GM12874 (cell line): ENCODE measurements at regions not wholly inside any gene's neighbourhood (a gene's known extent, or its start where the extent isn't known, plus 50 kb on each side); places are given as distances from the start of the nearest gene placed in this dataset.

Experiments used
- TF ChIP-seq, protein P1 (sequence below): IDR thresholded peaks from 2 replicates; pipeline ENCODE4 v1.5.1; 2011; ENCODE audit warnings: low read depth, mild to moderate bottlenecking, control low read depth, low read length, moderate library complexity; ENCODE audit not compliant: insufficient read depth

DNA sequence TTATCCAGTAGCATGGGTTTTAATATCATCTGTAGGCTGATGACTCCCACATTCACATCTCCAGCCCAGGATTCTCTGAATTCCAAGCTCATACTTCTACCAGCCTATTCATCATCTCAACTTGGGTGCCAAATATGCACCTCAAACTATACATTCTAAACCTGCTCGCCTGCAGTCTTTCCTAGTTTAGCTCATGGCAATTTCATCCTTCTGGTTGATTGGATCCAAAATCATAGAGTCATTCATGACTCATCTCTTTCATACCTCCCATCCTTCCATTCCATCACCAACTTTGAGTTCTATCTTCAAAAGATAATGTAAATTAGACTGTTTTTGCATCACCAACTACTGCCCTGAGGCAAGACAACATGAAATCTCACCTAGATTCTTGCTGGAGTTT is 99.7 kb upstream of the EGLN3 start:
- TF ChIP-seq, protein P1, sequence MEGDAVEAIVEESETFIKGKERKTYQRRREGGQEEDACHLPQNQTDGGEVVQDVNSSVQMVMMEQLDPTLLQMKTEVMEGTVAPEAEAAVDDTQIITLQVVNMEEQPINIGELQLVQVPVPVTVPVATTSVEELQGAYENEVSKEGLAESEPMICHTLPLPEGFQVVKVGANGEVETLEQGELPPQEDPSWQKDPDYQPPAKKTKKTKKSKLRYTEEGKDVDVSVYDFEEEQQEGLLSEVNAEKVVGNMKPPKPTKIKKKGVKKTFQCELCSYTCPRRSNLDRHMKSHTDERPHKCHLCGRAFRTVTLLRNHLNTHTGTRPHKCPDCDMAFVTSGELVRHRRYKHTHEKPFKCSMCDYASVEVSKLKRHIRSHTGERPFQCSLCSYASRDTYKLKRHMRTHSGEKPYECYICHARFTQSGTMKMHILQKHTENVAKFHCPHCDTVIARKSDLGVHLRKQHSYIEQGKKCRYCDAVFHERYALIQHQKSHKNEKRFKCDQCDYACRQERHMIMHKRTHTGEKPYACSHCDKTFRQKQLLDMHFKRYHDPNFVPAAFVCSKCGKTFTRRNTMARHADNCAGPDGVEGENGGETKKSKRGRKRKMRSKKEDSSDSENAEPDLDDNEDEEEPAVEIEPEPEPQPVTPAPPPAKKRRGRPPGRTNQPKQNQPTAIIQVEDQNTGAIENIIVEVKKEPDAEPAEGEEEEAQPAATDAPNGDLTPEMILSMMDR, result no peak

DNA sequence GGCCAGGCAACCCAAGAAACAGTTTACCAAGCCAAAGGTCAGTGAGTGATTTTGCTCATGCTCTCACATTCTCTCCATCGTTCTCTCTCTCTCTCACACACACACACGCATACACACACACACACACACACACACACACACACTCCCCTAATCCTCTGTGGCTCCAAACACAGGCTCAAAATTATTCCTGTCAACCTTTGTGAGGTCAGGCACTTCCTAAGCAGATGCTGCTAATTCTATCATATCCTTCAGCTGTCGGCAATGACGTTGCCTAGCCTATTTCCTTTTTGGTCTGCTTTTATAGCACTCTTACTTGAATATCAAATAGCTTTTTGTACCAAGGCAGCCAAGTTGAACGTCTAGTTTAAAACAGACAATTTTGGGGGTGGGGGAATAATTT is 98.9 kb upstream of the EGLN3 start:
- TF ChIP-seq, protein P1, result no peak

- TF ChIP-seq, protein P1, result no peak
Measured at GRCh38 chr14:34046799-34047520, 96.1 kb upstream of the EGLN3 start.

GRCh38 chr14:34044666-34045306 is 93.9 kb upstream of the EGLN3 start:
- TF ChIP-seq, protein P1, result no peak

- TF ChIP-seq, protein P1, result no peak
Measured at GRCh38 chr14:34044373-34044637, 93.4 kb upstream of the EGLN3 start.

- TF ChIP-seq, protein P1, result no peak
Measured at GRCh38 chr14:34043627-34044372, 92.9 kb upstream of the EGLN3 start.

- TF ChIP-seq, protein P1, result no peak
Measured at GRCh38 chr14:34041220-34041619, 90.3 kb upstream of the EGLN3 start.
